Mesothelial cell of epicardium (in vitro differentiated cells): ENCODE measurements at regions not wholly inside any gene's neighbourhood (a gene's known extent, or its start where the extent isn't known, plus 50 kb on each side); places are given as distances from the start of the nearest gene placed in this dataset.

Source experiments
- DNase-seq, 2 experiments: peaks; one replicate each; pipeline ENCODE4 v3.0.0; 2021; ENCODE audit warnings: low spot score in 2 of 2; ENCODE audit not compliant: unreplicated experiment in 2 of 2
- H3K27ac Mint-ChIP-seq: 2 replicates; pipeline ENCODE4 v1.8.0; 2021; ENCODE audit warnings: mixed read lengths
- H3K27me3 Mint-ChIP-seq: 2 replicates; pipeline ENCODE4 v1.8.0; 2021; ENCODE audit warnings: low read depth, mixed read lengths
- H3K36me3 Mint-ChIP-seq: 2 replicates; pipeline ENCODE4 v1.8.0; 2021; ENCODE audit warnings: mixed read lengths
- H3K4me1 Mint-ChIP-seq: 2 replicates; pipeline ENCODE4 v1.8.0; 2021; ENCODE audit warnings: mixed read lengths
- H3K4me3 Mint-ChIP-seq: 2 replicates; pipeline ENCODE4 v1.8.0; 2021; ENCODE audit warnings: mild to moderate bottlenecking, moderate library complexity, mixed read lengths
- H3K9me3 Mint-ChIP-seq: 2 replicates; pipeline ENCODE4 v1.8.0; 2021; ENCODE audit warnings: mixed read lengths
- CTCF ChIP-seq: fragments of 200-600 bp; sonication (generic); IDR thresholded peaks from one replicate; pipeline ENCODE4 v1.5.0; 2021; ENCODE audit warnings: antibody characterized with exemption; ENCODE audit not compliant: unreplicated experiment

DNA sequence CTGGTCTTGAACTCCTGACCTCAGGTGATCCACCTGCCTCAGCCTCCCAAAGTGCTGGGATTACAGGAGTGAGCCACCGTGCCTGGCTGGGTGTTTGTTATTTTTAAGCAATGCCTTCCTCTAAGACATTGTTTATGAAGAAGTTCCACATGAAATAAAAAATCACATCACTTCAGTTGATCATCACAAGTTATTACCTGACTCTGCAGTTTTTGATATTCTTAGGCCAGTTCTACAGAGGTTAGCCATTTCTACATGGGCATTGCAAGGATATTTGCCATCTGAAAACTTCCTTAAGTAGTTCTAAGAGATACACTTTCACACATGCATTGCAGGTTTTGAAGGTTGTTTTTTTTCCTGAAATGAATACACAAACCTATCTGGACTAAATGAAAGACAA, 82.1 kb downstream of the PYDC2 start:
- H3K27ac Mint-ChIP-seq = no peak overlapping the region
- no peak overlapping the region for H3K4me3 Mint-ChIP-seq
- no peak for TF ChIP-seq CTCF
- H3K27me3 Mint-ChIP-seq = no peaks in the 10 kb centered on the region
- no peaks in the 10 kb centered on the region for H3K4me1 Mint-ChIP-seq
- H3K9me3 Mint-ChIP-seq = peaks cover 25% of the 10 kb centered on the region
- no peak for DNase-seq
- peaks cover under 1% of the 10 kb centered on the region for H3K36me3 Mint-ChIP-seq

- TF ChIP-seq CTCF = no peak
- no peak overlapping the region for H3K4me3 Mint-ChIP-seq
- H3K4me1 Mint-ChIP-seq = no peaks in the 10 kb centered on the region
- peaks cover 2% of the 10 kb centered on the region for H3K36me3 Mint-ChIP-seq
- no peak for DNase-seq
- H3K9me3 Mint-ChIP-seq = peaks cover 31% of the 10 kb centered on the region
- no peaks in the 10 kb centered on the region for H3K27me3 Mint-ChIP-seq
- no peak overlapping the region for H3K27ac Mint-ChIP-seq
Observed at GRCh38 chr3:191543897-191544296, 82.9 kb downstream of the PYDC2 start.

DNA sequence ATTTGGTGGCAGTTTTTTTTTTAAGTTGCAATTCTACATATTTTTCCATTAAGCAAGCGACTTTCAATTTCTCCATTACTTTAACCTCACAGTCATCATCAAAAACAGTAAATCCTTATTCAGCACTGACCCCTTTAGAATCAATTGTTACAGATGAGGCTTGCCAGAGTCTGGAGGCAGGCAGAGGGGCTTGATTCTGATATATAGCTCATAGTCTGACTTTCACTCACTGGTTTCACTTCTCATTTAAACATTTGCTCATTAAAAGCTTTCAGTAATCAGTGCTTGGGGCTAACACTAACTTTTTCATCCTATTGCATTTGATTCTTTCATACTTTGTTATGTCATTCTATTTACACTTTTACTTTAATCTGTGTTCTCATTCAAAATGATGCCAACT, 88.4 kb downstream of the PYDC2 start:
- Mint-ChIP-seq H3K4me1 (no peaks in the 10 kb centered on the region), H3K9me3 (peaks cover 27% of the 10 kb centered on the region), H3K27me3 (no peaks in the 10 kb centered on the region), H3K36me3 (peaks cover 2% of the 10 kb centered on the region), H3K4me3 (no peak overlapping the region), H3K27ac (no peak overlapping the region)
- TF ChIP-seq CTCF = no peak
- DNase-seq = no peak

DNA sequence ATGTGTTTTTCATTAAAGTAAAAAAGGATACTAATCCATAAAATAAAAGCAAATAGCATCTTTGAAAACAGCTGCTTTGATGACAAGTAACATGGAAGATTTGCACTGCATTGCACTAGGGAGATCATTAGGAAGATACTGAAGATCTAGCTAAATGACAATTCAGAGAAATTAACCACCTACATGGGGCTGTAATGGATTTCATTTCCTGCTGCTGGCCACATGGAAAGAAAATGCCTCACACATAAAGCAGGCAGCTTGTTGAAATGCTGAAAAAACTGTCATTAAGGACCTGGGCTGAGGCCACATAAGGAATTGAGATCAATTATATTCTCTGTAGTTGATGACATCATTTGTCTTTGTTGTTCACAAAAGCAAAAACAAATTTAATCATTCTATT, 94.1 kb downstream of the PYDC2 start:
- no peak overlapping the region for H3K4me3 Mint-ChIP-seq
- H3K4me1 Mint-ChIP-seq = no peaks in the 10 kb centered on the region
- DNase-seq = no peak
- TF ChIP-seq CTCF = no peak
- H3K36me3 Mint-ChIP-seq = no peaks in the 10 kb centered on the region
- H3K27ac Mint-ChIP-seq = no peak overlapping the region
- no peaks in the 10 kb centered on the region for H3K27me3 Mint-ChIP-seq
- H3K9me3 Mint-ChIP-seq = peaks cover 5% of the 10 kb centered on the region

DNA sequence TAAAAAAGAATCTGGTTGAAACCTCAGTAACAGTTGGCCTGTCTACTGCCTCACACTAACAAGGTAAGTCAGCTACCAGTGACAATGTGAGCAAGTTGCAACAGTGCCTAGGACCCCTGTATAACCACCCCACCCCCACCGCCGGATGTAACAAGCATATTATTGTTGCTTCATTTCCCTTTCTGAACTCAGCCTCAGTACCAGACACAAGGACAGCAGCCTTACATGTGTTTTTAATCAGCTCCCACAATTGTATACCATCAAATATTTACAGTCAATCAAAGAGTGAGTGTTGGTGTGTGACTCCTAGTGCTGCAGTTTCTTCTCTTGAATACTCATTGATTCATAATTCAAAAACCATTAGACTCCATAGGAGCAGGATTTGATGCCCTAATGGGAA, 96.4 kb downstream of the PYDC2 start:
- H3K36me3 Mint-ChIP-seq = no peaks in the 10 kb centered on the region
- H3K27ac Mint-ChIP-seq = no peak overlapping the region
- H3K4me1 Mint-ChIP-seq = no peaks in the 10 kb centered on the region
- TF ChIP-seq CTCF = no peak
- no peaks in the 10 kb centered on the region for H3K27me3 Mint-ChIP-seq
- DNase-seq = no peak
- H3K9me3 Mint-ChIP-seq = peaks cover 5% of the 10 kb centered on the region
- H3K4me3 Mint-ChIP-seq = no peak overlapping the region

DNA sequence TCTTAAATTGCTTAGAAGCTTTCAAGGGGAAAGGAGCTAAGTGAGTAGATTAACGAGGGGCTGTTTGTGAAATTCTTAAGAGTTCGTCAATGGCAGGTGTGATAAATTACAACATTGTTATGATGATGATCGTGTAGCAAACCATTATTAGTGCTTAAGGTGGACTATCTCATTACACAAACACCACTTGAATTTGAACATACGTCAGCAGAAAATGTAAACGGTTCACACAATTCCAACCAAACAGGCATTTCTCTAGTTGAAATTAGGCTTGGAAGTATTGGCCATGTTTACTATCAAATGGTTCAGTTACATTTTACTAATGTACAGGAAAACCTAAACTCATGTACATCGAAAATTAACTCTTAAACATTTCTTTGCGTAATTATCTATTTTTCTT, 102.8 kb downstream of the PYDC2 start:
- peaks cover 4% of the 10 kb centered on the region for H3K9me3 Mint-ChIP-seq
- H3K36me3 Mint-ChIP-seq = no peaks in the 10 kb centered on the region
- no peaks in the 10 kb centered on the region for H3K27me3 Mint-ChIP-seq
- no peak overlapping the region for H3K27ac Mint-ChIP-seq
- no peak for DNase-seq
- no peak overlapping the region for H3K4me3 Mint-ChIP-seq
- TF ChIP-seq CTCF = no peak
- peaks cover 7% of the 10 kb centered on the region for H3K4me1 Mint-ChIP-seq
